Stimulated activated CD4-positive, alpha-beta T cell treated with anti-CD3 and anti-CD28 coated beads, Interleukin-15, amount 100 ng/mL, for 48 hours (primary cell): ENCODE measurements at regions not wholly inside any gene's neighbourhood (a gene's known extent, or its start where the extent isn't known, plus 50 kb on each side); places are given as distances from the start of the nearest gene placed in this dataset.
"Not testable (repeated sequence)": the region's sequence is repeated elsewhere in the genome, so short reads cannot be mapped to it uniquely, and the experiment has no call there.

Experiments
- DNase-seq, 2 donors: peaks; one replicate each; pipeline ENCODE4 v3.0.0-alpha.2; 2020; ENCODE audit warnings: low read depth in 2 of 2

- DNase-seq = not testable (repeated sequence)
Measured at GRCh38 chr6:141969768-141970415, 162.8 kb upstream of the GJE1 start.

GRCh38 chr6:141969201-141969600 lies 163.5 kb upstream of the GJE1 start:
- DNase-seq = no peak

- DNase-seq = no peak
Measured at GRCh38 chr6:141968632-141969031, 164.1 kb upstream of the GJE1 start.

- DNase-seq = no peak
Measured at GRCh38 chr6:141965016-141965545, 167.6 kb upstream of the GJE1 start.

- no peak for DNase-seq
Measured at GRCh38 chr6:141963543-141964295, 169.0 kb upstream of the GJE1 start.

- DNase-seq = no peak
Measured at GRCh38 chr6:141957271-141957670, 175.5 kb upstream of the GJE1 start.

- no peak for DNase-seq
Measured at GRCh38 chr6:141956868-141957267, 175.9 kb upstream of the GJE1 start.

GRCh38 chr6:141956046-141956761 lies 176.5 kb upstream of the GJE1 start:
- DNase-seq = no peak

- DNase-seq = no peak
Measured at GRCh38 chr6:141953072-141953471, 179.7 kb upstream of the GJE1 start.

GRCh38 chr6:141946502-141946901 lies 186.2 kb upstream of the GJE1 start:
- no peak for DNase-seq

- no peak for DNase-seq
Measured at GRCh38 chr6:141938664-141939063, 194.1 kb upstream of the GJE1 start.

GRCh38 chr6:141932685-141933084 lies 200.0 kb upstream of the GJE1 start:
- no peak for DNase-seq

- DNase-seq = not testable (repeated sequence)
Measured at GRCh38 chr6:141926200-141926900, 206.4 kb upstream of the GJE1 start.

- no peak for DNase-seq
Measured at GRCh38 chr6:141925001-141925400, 207.7 kb upstream of the GJE1 start.

GRCh38 chr6:141922898-141923297 lies 209.8 kb upstream of the GJE1 start:
- DNase-seq = no peak

- not testable (repeated sequence) for DNase-seq
Measured at GRCh38 chr6:141916682-141917505, 215.8 kb upstream of the GJE1 start.

- DNase-seq = no peak
Measured at GRCh38 chr6:141914646-141915045, 218.1 kb upstream of the GJE1 start.

GRCh38 chr6:141906569-141907080 lies 226.1 kb upstream of the GJE1 start:
- no peak for DNase-seq

GRCh38 chr6:141890661-141891060 lies 242.1 kb upstream of the GJE1 start:
- DNase-seq = no peak

- no peak for DNase-seq
Measured at GRCh38 chr6:141884850-141885249, 247.9 kb upstream of the GJE1 start.

- no peak for DNase-seq
Measured at GRCh38 chr6:141878686-141879085, 254.0 kb upstream of the GJE1 start.
